Breast epithelium (tissue), 4 donors: ENCODE measurements at regions not wholly inside any gene's neighbourhood (a gene's known extent, or its start where the extent isn't known, plus 50 kb on each side); places are given as distances from the start of the nearest gene placed in this dataset.

Source experiments
- DNase-seq, 2 donors: peaks; one replicate each; pipeline ENCODE4 v3.0.0-alpha.2; 2019; ENCODE audit warnings: low spot score in 2 of 2
- H3K27ac ChIP-seq, 2 donors: fragments of 200-600 bp; sonication (generic) in 1 of 2; one replicate each; pipeline ENCODE4 v1.5.1; 2016 to 2019; ENCODE audit warnings: mild to moderate bottlenecking in 1 of 2
- H3K27me3 ChIP-seq, 2 donors: fragments of 200-600 bp; sonication (generic) in 1 of 2; one replicate each; pipeline versions ENCODE4 v1.5.1 to v1.6.0; 2017 to 2019; ENCODE audit warnings: control low read depth in 1 of 2, mild to moderate bottlenecking in 1 of 2
- H3K36me3 ChIP-seq: fragments of 200-600 bp; one replicate; pipeline ENCODE4 v1.5.1; 2019
- H3K4me1 ChIP-seq, 2 donors: fragments of 200-600 bp; sonication (generic); one replicate each; pipeline ENCODE4 v1.5.1; 2016 to 2019; ENCODE audit warnings: control low read depth in 1 of 2
- H3K4me3 ChIP-seq, 3 donors: fragments of 200-600 bp; sonication (generic); 1 replicate in 2 of 3; 2 replicates in 1 of 3; pipeline ENCODE4 v1.5.1; 2016 to 2019; ENCODE audit warnings: mild to moderate bottlenecking in 3 of 3, moderate library complexity in 2 of 3
- H3K9me3 ChIP-seq, 2 donors: fragments of 200-600 bp; sonication (generic) in 1 of 2; one replicate each; pipeline ENCODE4 v1.5.1; 2016 to 2019; ENCODE audit warnings: control low read depth in 1 of 2
- POLR2A ChIP-seq: fragments of 450-650 bp; IDR thresholded peaks from one replicate; pipeline ENCODE4 v1.6.1; 2016; ENCODE audit warnings: antibody characterized with exemption, mild to moderate bottlenecking, moderate library complexity
- POLR2AphosphoS5 ChIP-seq, 3 donors: sonication (generic); formaldehyde crosslinking; IDR thresholded peaks; one replicate each; pipeline ENCODE4 v1.6.1; 2017; ENCODE audit warnings: antibody characterized with exemption in 3 of 3
- intact Hi-C: fragments of 100-400 bp; cut with DNase I; formaldehyde crosslinking; loops from one replicate; pipeline ENCODE4 v1.15.1; 2023; ENCODE audit warnings: low total_unique reads
- TF ChIP-seq, protein P1 (sequence below), 3 donors: fragments of 450-650 bp; IDR thresholded peaks; one replicate each; pipeline ENCODE4 v1.5.1; 2016 to 2017; ENCODE audit warnings: antibody characterized with exemption in 3 of 3, mild to moderate bottlenecking in 3 of 3, moderate library complexity in 3 of 3

GRCh38 chr10:22846294-22846693, 81.6 kb upstream of the ARMC3 start:
- no peak overlapping the region for H3K27ac ChIP-seq
- intact Hi-C loops = no loop called here
- no peaks in the 10 kb centered on the region for H3K9me3 ChIP-seq
- H3K27me3 ChIP-seq = no peaks in the 10 kb centered on the region
- no peak for TF ChIP-seq POLR2AphosphoS5 (IDR thresholded peaks at IDR 0.05)
- TF ChIP-seq, protein P1, sequence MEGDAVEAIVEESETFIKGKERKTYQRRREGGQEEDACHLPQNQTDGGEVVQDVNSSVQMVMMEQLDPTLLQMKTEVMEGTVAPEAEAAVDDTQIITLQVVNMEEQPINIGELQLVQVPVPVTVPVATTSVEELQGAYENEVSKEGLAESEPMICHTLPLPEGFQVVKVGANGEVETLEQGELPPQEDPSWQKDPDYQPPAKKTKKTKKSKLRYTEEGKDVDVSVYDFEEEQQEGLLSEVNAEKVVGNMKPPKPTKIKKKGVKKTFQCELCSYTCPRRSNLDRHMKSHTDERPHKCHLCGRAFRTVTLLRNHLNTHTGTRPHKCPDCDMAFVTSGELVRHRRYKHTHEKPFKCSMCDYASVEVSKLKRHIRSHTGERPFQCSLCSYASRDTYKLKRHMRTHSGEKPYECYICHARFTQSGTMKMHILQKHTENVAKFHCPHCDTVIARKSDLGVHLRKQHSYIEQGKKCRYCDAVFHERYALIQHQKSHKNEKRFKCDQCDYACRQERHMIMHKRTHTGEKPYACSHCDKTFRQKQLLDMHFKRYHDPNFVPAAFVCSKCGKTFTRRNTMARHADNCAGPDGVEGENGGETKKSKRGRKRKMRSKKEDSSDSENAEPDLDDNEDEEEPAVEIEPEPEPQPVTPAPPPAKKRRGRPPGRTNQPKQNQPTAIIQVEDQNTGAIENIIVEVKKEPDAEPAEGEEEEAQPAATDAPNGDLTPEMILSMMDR (IDR thresholded peaks at IDR 0.05) = no peak
- TF ChIP-seq POLR2A = no peak
- no peak overlapping the region for H3K4me3 ChIP-seq
- no peak for DNase-seq
- H3K4me1 ChIP-seq = peaks cover 8% of the 10 kb centered on the region in 2 donors
- H3K36me3 ChIP-seq = no peaks in the 10 kb centered on the region

DNA sequence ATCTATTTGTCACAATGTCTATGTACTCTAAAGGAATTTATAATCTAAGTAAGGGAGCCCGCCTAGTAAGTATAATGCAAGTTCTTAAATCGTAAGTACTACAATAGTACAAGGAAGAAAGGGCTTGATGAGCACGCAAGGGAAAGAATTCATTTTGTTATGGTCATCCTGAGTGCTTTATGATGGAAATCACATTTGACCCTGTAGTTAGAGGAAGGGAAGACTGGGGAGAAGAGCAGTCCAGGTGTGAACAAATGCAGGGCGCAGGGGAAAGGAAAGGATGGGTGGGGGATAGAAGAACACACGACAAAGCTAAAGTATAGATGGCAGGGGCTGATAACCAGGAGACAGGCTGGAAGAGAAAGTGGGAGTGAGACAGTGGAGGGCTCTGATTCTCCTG, 88.2 kb upstream of the ARMC3 start:
- H3K27me3 ChIP-seq = no peaks in the 10 kb centered on the region
- H3K36me3 ChIP-seq = no peaks in the 10 kb centered on the region
- no peaks in the 10 kb centered on the region for H3K4me1 ChIP-seq
- intact Hi-C loops = no loop called here
- DNase-seq = no peak
- no peaks in the 10 kb centered on the region for H3K9me3 ChIP-seq
- H3K4me3 ChIP-seq = no peak overlapping the region
- TF ChIP-seq, protein P1 (IDR thresholded peaks at IDR 0.05) = no peak
- TF ChIP-seq POLR2A = no peak
- TF ChIP-seq POLR2AphosphoS5 (IDR thresholded peaks at IDR 0.05) = no peak
- H3K27ac ChIP-seq = no peak overlapping the region

DNA sequence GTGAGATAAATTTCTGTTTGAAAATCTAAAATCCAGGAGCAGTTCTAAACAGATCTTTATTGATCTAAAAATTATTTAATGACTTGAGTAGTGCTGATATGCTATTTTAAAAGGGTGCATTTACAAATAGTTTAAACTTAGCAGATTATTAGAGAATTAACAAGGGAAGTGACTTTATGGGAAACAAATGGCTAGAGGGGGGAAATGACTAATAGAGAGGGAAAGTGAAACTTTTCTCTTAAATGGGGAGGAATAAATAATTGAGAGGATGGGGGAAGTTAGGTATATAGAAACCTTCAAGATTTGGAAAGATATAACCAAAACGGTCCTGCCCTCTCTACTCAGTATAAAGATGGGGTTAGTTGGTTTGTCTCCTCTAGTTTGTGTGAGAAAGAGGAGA, 90.1 kb upstream of the ARMC3 start:
- H3K4me3 ChIP-seq = no peak overlapping the region
- intact Hi-C loops = no loop called here
- no peak for DNase-seq
- TF ChIP-seq, protein P1 (IDR thresholded peaks at IDR 0.05) = no peak
- no peak for TF ChIP-seq POLR2AphosphoS5 (IDR thresholded peaks at IDR 0.05)
- no peak for TF ChIP-seq POLR2A
- no peaks in the 10 kb centered on the region for H3K9me3 ChIP-seq
- H3K27ac ChIP-seq = no peak overlapping the region
- no peaks in the 10 kb centered on the region for H3K27me3 ChIP-seq
- no peaks in the 10 kb centered on the region for H3K4me1 ChIP-seq
- H3K36me3 ChIP-seq = no peaks in the 10 kb centered on the region

DNA sequence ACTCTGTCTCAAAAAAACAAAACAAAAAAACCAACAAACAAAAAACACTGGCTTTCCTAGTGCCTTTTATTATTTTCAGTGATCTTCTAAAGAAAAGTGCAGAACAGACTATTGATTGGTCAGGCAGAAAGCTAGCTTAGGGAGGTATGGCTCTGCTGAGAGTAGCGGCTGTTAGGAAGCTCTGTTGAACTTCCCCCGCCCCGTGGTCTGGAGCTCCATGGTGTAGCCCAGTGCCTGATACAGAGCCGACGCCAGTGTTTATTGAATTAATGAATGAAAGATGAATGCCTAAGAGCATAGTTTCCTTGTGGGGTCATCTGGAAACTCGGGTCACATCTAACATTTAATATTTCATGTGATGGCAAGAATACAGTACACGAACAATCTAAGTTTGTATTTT, 90.5 kb upstream of the ARMC3 start:
- Histone ChIP-seq H3K4me1 (no peaks in the 10 kb centered on the region), H3K27ac (no peak overlapping the region), H3K9me3 (no peaks in the 10 kb centered on the region), H3K4me3 (no peak overlapping the region), H3K36me3 (no peaks in the 10 kb centered on the region), H3K27me3 (no peaks in the 10 kb centered on the region)
- DNase-seq = no peak
- intact Hi-C loops = no loop called here
- TF ChIP-seq, protein P1 (IDR thresholded peaks at IDR 0.05) = no peak
- TF ChIP-seq POLR2A (no peak), POLR2AphosphoS5 (IDR thresholded peaks at IDR 0.05) (no peak)

GRCh38 chr10:22834471-22834870, 93.4 kb upstream of the ARMC3 start:
- TF ChIP-seq POLR2AphosphoS5 (IDR thresholded peaks at IDR 0.05) (no peak), POLR2A (no peak)
- TF ChIP-seq, protein P1 (IDR thresholded peaks at IDR 0.05) = no peak
- intact Hi-C loops = no loop called here
- Histone ChIP-seq H3K4me3 (no peak overlapping the region), H3K9me3 (no peaks in the 10 kb centered on the region), H3K27me3 (no peaks in the 10 kb centered on the region), H3K36me3 (no peaks in the 10 kb centered on the region), H3K4me1 (no peaks in the 10 kb centered on the region), H3K27ac (no peak overlapping the region)
- no peak for DNase-seq
